ENCODE measurements at regions not wholly inside any gene's neighbourhood (a gene's known extent, or its start where the extent isn't known, plus 50 kb on each side); places are given as distances from the start of the nearest gene placed in this dataset.

GRCh38 chr2:120622886-120623753, 112.5 kb upstream of the GLI2 start:
- H3K4me3 ChIP-seq, result no peak overlapping the region
- H3K9me3 ChIP-seq, result no peaks in the 10 kb centered on the region
- H3K27me3 ChIP-seq, result no peaks in the 10 kb centered on the region
- H3K4me1 ChIP-seq, result no peaks in the 10 kb centered on the region
- no peak overlapping the region for H3K27ac ChIP-seq
- no peaks in the 10 kb centered on the region for H3K36me3 ChIP-seq
- no peak for TF ChIP-seq POLR2A (IDR thresholded peaks at IDR 0.05)
- TF ChIP-seq CTCF (IDR thresholded peaks at IDR 0.05), result no peak
- no peak for DNase-seq

GRCh38 chr2:120624061-120624737, 111.5 kb upstream of the GLI2 start:
- no peaks in the 10 kb centered on the region for H3K27me3 ChIP-seq
- no peaks in the 10 kb centered on the region for H3K4me1 ChIP-seq
- no peak for TF ChIP-seq POLR2A (IDR thresholded peaks at IDR 0.05)
- no peak for TF ChIP-seq CTCF (IDR thresholded peaks at IDR 0.05)
- H3K4me3 ChIP-seq, result no peak overlapping the region
- no peaks in the 10 kb centered on the region for H3K36me3 ChIP-seq
- no peak overlapping the region for H3K27ac ChIP-seq
- no peak for DNase-seq
- no peaks in the 10 kb centered on the region for H3K9me3 ChIP-seq

- DNase-seq, result peak in 1 of 3 donors; percentile 36
- H3K27me3 ChIP-seq, result no peaks in the 10 kb centered on the region
- H3K4me1 ChIP-seq, result no peaks in the 10 kb centered on the region
- H3K4me3 ChIP-seq, result no peak overlapping the region
- no peaks in the 10 kb centered on the region for H3K9me3 ChIP-seq
- TF ChIP-seq POLR2A (IDR thresholded peaks at IDR 0.05) (no peak), CTCF (IDR thresholded peaks at IDR 0.05) (no peak)
- no peaks in the 10 kb centered on the region for H3K36me3 ChIP-seq
- H3K27ac ChIP-seq, result no peak overlapping the region
Measured at GRCh38 chr2:120624738-120625446, 110.8 kb upstream of the GLI2 start.

GRCh38 chr2:120625865-120626560, 109.7 kb upstream of the GLI2 start:
- no peaks in the 10 kb centered on the region for H3K36me3 ChIP-seq
- no peaks in the 10 kb centered on the region for H3K4me1 ChIP-seq
- no peak for TF ChIP-seq CTCF (IDR thresholded peaks at IDR 0.05)
- TF ChIP-seq POLR2A (IDR thresholded peaks at IDR 0.05), result no peak
- DNase-seq, result no peak
- H3K4me3 ChIP-seq, result no peak overlapping the region
- no peak overlapping the region for H3K27ac ChIP-seq
- no peaks in the 10 kb centered on the region for H3K27me3 ChIP-seq
- H3K9me3 ChIP-seq, result no peaks in the 10 kb centered on the region

GRCh38 chr2:120626566-120626965, 109.1 kb upstream of the GLI2 start:
- H3K27me3 ChIP-seq, result no peaks in the 10 kb centered on the region
- no peaks in the 10 kb centered on the region for H3K9me3 ChIP-seq
- H3K27ac ChIP-seq, result no peak overlapping the region
- no peaks in the 10 kb centered on the region for H3K4me1 ChIP-seq
- no peaks in the 10 kb centered on the region for H3K36me3 ChIP-seq
- no peak for DNase-seq
- TF ChIP-seq CTCF (IDR thresholded peaks at IDR 0.05) (no peak), POLR2A (IDR thresholded peaks at IDR 0.05) (no peak)
- H3K4me3 ChIP-seq, result no peak overlapping the region
